ENCODE measurements at regions not wholly inside any gene's neighbourhood (a gene's known extent, or its start where the extent isn't known, plus 50 kb on each side); places are given as distances from the start of the nearest gene placed in this dataset.

GRCh38 chr12:72135021-72135301 lies 137.2 kb upstream of the TRHDE start:
- WGBS, 5 donors: 46 to 88% (median 57%) methylated on average over 2 of the region's 2 CpGs

GRCh38 chr12:72136792-72137191 lies 135.4 kb upstream of the TRHDE start:
- TF ChIP-seq POLR2A (IDR thresholded peaks at IDR 0.05) (no peak), EP300 (IDR thresholded peaks at IDR 0.05) (no peak), POLR2AphosphoS5 (IDR thresholded peaks at IDR 0.05) (no peak), CTCF (IDR thresholded peaks at IDR 0.05) (no peak)
- H3K36me3 ChIP-seq: no peaks in the 10 kb centered on the region
- no peak overlapping the region for H3K27ac ChIP-seq
- H3K9me3 ChIP-seq: no peaks in the 10 kb centered on the region
- no peak overlapping the region for H3K4me3 ChIP-seq
- WGBS, 5 donors: 67 to 93% (median 87%) methylated on average over 5 of the region's 5 CpGs
- no peaks in the 10 kb centered on the region for H3K4me1 ChIP-seq
- no peaks in the 10 kb centered on the region for H3K27me3 ChIP-seq
- no peak for DNase-seq
- intact Hi-C loops (cut with DNase I; ENCODE audit: low total_unique reads): no loop called here

More at GRCh38 chr12:72135021-72135301, 137.2 kb upstream of the TRHDE start:
- TF ChIP-seq POLR2A (IDR thresholded peaks at IDR 0.05): no peak
- no peak for TF ChIP-seq EP300 (IDR thresholded peaks at IDR 0.05)
- TF ChIP-seq CTCF (IDR thresholded peaks at IDR 0.05): no peak
- no peak for TF ChIP-seq POLR2AphosphoS5 (IDR thresholded peaks at IDR 0.05)
- no peaks in the 10 kb centered on the region for H3K9me3 ChIP-seq
- H3K27ac ChIP-seq: no peak overlapping the region
- no peaks in the 10 kb centered on the region for H3K4me1 ChIP-seq
- no peak overlapping the region for H3K4me3 ChIP-seq
- intact Hi-C loops (cut with DNase I; ENCODE audit: low total_unique reads): no loop called here
- no peaks in the 10 kb centered on the region for H3K36me3 ChIP-seq
- no peak for DNase-seq
- H3K27me3 ChIP-seq: no peaks in the 10 kb centered on the region

- 80 to 92% (median 84%) methylated on average over 4 of the region's 4 CpGs for WGBS, 5 donors
Measured at GRCh38 chr12:72139411-72139810, 132.8 kb upstream of the TRHDE start.

GRCh38 chr12:72141381-72141780 lies 130.8 kb upstream of the TRHDE start:
- Histone ChIP-seq H3K4me3 (no peak overlapping the region), H3K27ac (no peak overlapping the region), H3K27me3 (no peaks in the 10 kb centered on the region), H3K4me1 (no peaks in the 10 kb centered on the region), H3K36me3 (no peaks in the 10 kb centered on the region), H3K9me3 (peaks cover 0 to 9% (median 3%) of the 10 kb centered on the region in 4 donors)
- DNase-seq: no peak
- 55 to 67% (median 59%) methylated on average over 2 of the region's 2 CpGs for WGBS, 5 donors
- TF ChIP-seq CTCF (IDR thresholded peaks at IDR 0.05) (no peak), POLR2A (IDR thresholded peaks at IDR 0.05) (no peak), POLR2AphosphoS5 (IDR thresholded peaks at IDR 0.05) (no peak), EP300 (IDR thresholded peaks at IDR 0.05) (no peak)
- intact Hi-C loops (cut with DNase I; ENCODE audit: low total_unique reads): no loop called here

More at GRCh38 chr12:72139411-72139810, 132.8 kb upstream of the TRHDE start:
- Histone ChIP-seq H3K36me3 (no peaks in the 10 kb centered on the region), H3K9me3 (peaks cover 0 to 9% (median 3%) of the 10 kb centered on the region in 4 donors), H3K4me3 (no peak overlapping the region), H3K27me3 (no peaks in the 10 kb centered on the region), H3K4me1 (no peaks in the 10 kb centered on the region), H3K27ac (no peak overlapping the region)
- DNase-seq: no peak
- TF ChIP-seq POLR2AphosphoS5 (IDR thresholded peaks at IDR 0.05) (no peak), POLR2A (IDR thresholded peaks at IDR 0.05) (no peak), EP300 (IDR thresholded peaks at IDR 0.05) (no peak)
- intact Hi-C loops (cut with DNase I; ENCODE audit: low total_unique reads): no loop called here

GRCh38 chr12:72144553-72144952 lies 127.6 kb upstream of the TRHDE start:
- H3K27me3 ChIP-seq: no peaks in the 10 kb centered on the region
- intact Hi-C loops (cut with DNase I; ENCODE audit: low total_unique reads): no loop called here
- H3K27ac ChIP-seq: no peak overlapping the region
- no peaks in the 10 kb centered on the region for H3K4me1 ChIP-seq
- H3K9me3 ChIP-seq: peaks cover 0 to 9% (median 3%) of the 10 kb centered on the region in 4 donors
- TF ChIP-seq POLR2AphosphoS5 (IDR thresholded peaks at IDR 0.05) (no peak), EP300 (IDR thresholded peaks at IDR 0.05) (no peak), POLR2A (IDR thresholded peaks at IDR 0.05) (no peak), CTCF (IDR thresholded peaks at IDR 0.05) (no peak)
- no peak for DNase-seq
- no peaks in the 10 kb centered on the region for H3K36me3 ChIP-seq
- H3K4me3 ChIP-seq: no peak overlapping the region
